Prostate gland (tissue), 2 donors: ENCODE measurements at regions not wholly inside any gene's neighbourhood (a gene's known extent, or its start where the extent isn't known, plus 50 kb on each side); places are given as distances from the start of the nearest gene placed in this dataset.

Experiments used
- POLR2A ChIP-seq: fragments of 450-650 bp; IDR thresholded peaks from one replicate; pipeline ENCODE4 v1.6.1; 2016; ENCODE audit warnings: antibody characterized with exemption, mild to moderate bottlenecking
- POLR2AphosphoS5 ChIP-seq: sonication (generic); formaldehyde crosslinking; IDR thresholded peaks from one replicate; pipeline ENCODE4 v1.6.1; 2017; ENCODE audit warnings: antibody characterized with exemption
- TF ChIP-seq, protein P1 (sequence below), 4 experiments: fragments of 200-600 bp in 2 of 4; fragments of 450-650 bp in 2 of 4; sonication (generic) in 2 of 4; IDR thresholded peaks; 1 replicate in 3 of 4; 2 replicates in 1 of 4; pipeline ENCODE4 v1.5.1; 2016 to 2019; ENCODE audit warnings: antibody characterized with exemption in 4 of 4, mild to moderate bottlenecking in 2 of 4, moderate library complexity in 2 of 4

DNA sequence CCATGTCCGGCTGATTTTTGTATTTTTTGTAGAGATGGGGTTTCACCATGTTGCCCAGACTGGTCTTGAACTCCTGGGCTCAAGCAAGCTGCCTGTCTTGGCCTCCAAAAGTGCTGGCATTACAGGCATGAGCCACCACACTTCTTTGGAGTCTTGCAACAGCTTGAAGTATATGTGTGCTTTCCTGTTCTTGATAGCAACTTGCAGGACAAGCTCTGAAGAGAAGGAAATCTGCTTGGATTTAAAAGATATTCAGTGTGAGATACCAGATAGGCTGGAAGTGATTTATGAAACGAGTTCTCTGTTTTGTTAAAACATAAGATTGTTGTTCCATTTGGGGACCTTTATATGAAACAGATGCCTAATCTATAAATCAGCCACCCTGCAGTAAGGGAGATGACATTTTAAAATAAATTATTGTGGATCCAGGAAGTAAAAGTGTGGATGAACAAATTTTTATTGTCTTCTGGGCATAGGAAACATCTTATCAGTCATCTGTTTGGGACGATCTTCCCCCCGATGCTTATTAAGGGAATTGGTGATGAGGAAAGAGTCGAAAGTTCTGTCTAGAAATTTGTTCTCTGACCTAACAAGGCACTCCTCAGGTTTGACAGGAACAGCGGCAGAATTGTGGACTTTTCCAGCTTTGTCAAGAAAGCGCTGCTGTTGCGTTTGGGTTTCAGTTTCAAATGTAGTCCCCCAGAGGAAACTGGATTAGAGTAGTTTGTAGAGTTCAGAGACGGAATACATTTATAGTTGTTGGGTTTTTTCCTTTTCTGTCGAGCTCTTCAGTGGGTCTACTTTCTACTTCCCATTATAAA is 53.7 kb upstream of the MAGI1 start:
- TF ChIP-seq, protein P1, sequence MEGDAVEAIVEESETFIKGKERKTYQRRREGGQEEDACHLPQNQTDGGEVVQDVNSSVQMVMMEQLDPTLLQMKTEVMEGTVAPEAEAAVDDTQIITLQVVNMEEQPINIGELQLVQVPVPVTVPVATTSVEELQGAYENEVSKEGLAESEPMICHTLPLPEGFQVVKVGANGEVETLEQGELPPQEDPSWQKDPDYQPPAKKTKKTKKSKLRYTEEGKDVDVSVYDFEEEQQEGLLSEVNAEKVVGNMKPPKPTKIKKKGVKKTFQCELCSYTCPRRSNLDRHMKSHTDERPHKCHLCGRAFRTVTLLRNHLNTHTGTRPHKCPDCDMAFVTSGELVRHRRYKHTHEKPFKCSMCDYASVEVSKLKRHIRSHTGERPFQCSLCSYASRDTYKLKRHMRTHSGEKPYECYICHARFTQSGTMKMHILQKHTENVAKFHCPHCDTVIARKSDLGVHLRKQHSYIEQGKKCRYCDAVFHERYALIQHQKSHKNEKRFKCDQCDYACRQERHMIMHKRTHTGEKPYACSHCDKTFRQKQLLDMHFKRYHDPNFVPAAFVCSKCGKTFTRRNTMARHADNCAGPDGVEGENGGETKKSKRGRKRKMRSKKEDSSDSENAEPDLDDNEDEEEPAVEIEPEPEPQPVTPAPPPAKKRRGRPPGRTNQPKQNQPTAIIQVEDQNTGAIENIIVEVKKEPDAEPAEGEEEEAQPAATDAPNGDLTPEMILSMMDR (IDR thresholded peaks at IDR 0.05) = no peak
- TF ChIP-seq POLR2A = no peak
- no peak for TF ChIP-seq POLR2AphosphoS5
